ENCODE measurements at regions not wholly inside any gene's neighbourhood (a gene's known extent, or its start where the extent isn't known, plus 50 kb on each side); places are given as distances from the start of the nearest gene placed in this dataset.

DNA sequence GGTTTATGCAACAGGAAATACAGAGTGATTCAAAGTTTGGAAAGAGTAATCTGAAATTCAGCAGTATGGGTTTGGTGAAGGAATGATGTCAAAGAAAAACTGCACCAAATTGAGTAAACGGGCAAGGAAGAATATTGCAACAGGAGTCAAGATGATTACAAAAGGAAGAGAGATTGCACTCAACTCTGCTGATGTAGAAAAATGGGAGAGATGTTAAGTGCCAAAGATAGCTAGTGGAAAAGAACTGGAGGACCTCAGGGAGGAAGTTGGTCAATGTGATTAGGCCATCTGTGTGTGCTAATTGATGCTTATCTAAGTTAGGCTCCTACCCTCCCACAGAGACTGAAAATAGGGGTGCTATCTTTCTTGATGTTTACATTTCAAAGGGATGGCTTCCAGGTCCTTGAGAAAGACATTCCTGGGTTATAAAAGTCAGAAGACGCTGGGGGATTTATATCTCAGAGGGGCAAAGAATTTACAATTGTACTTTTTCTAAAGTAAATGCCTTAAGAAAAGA, 167.4 kb upstream of the FAM47A start:
- H3K27ac ChIP-seq (ENCODE audit: low read depth in 2 of 2, low read length in 1 of 2) = no peak overlapping the region
- TF ChIP-seq RXRA (IDR thresholded peaks at IDR 0.05; ENCODE audit: borderline replicate concordance, low read depth) (no peak), GABPA (IDR thresholded peaks at IDR 0.05; ENCODE audit: low read depth) (no peak), MEF2A (IDR thresholded peaks at IDR 0.05; ENCODE audit: borderline replicate concordance, low read depth) (no peak), NFIC (IDR thresholded peaks at IDR 0.05; ENCODE audit: borderline replicate concordance) (no peak), MXI1 (IDR thresholded peaks at IDR 0.05; ENCODE audit: low read depth, low read length) (no peak), REST (IDR thresholded peaks at IDR 0.05; ENCODE audit: low read depth, low read length) (no peak), FOXM1 (IDR thresholded peaks at IDR 0.05; ENCODE audit: low read depth) (no peak)
- TF ChIP-seq, protein P1, sequence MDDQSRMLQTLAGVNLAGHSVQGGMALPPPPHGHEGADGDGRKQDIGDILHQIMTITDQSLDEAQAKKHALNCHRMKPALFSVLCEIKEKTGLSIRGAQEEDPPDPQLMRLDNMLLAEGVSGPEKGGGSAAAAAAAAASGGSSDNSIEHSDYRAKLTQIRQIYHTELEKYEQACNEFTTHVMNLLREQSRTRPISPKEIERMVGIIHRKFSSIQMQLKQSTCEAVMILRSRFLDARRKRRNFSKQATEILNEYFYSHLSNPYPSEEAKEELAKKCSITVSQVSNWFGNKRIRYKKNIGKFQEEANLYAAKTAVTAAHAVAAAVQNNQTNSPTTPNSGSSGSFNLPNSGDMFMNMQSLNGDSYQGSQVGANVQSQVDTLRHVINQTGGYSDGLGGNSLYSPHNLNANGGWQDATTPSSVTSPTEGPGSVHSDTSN (IDR thresholded peaks at IDR 0.05) = no peak
- TF ChIP-seq, protein P2, sequence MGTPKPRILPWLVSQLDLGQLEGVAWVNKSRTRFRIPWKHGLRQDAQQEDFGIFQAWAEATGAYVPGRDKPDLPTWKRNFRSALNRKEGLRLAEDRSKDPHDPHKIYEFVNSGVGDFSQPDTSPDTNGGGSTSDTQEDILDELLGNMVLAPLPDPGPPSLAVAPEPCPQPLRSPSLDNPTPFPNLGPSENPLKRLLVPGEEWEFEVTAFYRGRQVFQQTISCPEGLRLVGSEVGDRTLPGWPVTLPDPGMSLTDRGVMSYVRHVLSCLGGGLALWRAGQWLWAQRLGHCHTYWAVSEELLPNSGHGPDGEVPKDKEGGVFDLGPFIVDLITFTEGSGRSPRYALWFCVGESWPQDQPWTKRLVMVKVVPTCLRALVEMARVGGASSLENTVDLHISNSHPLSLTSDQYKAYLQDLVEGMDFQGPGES (IDR thresholded peaks at IDR 0.05; ENCODE audit: low read depth, low read length) = no peak
- no peaks in the 10 kb centered on the region for H3K9me3 ChIP-seq
- H4K20me1 ChIP-seq (ENCODE audit: insufficient read depth) = no peaks in the 10 kb centered on the region
- H3K4me1 ChIP-seq (ENCODE audit: control insufficient read depth in 1 of 2, insufficient read depth in 2 of 2, low read depth in 1 of 2, low read length in 1 of 2) = no peaks in the 10 kb centered on the region
- no peak for DNase-seq
- CTCF ChIA-PET = no interaction called here
- POLR2A ChIA-PET = no interaction called here
- WGBS (ENCODE audit: low lambda C conversion rate) = 7% methylated on average over 2 of the region's 2 CpGs
- H3K36me3 ChIP-seq (replicated peaks in 1 of 2; ENCODE audit: control insufficient read depth in 1 of 2, insufficient read depth in 2 of 2, low read length in 1 of 2) = no peaks in the 10 kb centered on the region
- H3K9me2 ChIP-seq = no peaks in the 10 kb centered on the region
- no peak overlapping the region for H3K9ac ChIP-seq
- H2AFZ ChIP-seq (ENCODE audit: low read depth) = no peak overlapping the region
- no peak overlapping the region for H3K4me2 ChIP-seq
- no peaks in the 10 kb centered on the region for H3K79me2 ChIP-seq (ENCODE audit: insufficient read depth)
- no peaks in the 10 kb centered on the region for H3K27me3 ChIP-seq (ENCODE audit: insufficient read depth)
- H3F3A ChIP-seq (replicated peaks; ENCODE audit: insufficient read depth) = no peaks in the 10 kb centered on the region
- H3K4me3 ChIP-seq (ENCODE audit: low read depth in 2 of 2, low read length in 1 of 2) = no peak overlapping the region

DNA sequence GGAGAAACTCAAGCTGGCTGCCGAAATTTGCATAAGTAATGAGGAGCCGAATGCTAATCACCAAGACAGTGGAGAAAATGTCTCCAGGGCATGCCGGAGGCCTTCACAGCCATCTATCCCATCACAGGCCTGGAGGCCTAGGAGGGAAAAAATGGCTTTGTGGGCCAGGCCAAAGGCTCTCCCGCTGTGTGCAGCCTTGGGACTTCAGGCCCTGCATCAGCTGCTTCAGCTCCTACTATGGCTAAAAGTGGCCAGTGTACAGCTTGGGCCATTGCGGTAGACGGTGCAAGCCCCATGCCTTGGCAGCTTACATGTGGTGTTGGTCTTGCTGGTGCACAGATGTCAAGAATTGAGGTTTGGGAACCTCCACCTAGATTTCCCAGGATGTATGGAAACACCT, 162.6 kb upstream of the FAM47A start:
- no peaks in the 10 kb centered on the region for H3K9me2 ChIP-seq
- POLR2A ChIA-PET = no interaction called here

More for the DNA sequence above, 162.6 kb upstream of the FAM47A start:
- Histone ChIP-seq H3K36me3 (replicated peaks in 1 of 2; ENCODE audit: control insufficient read depth in 1 of 2, insufficient read depth in 2 of 2, low read length in 1 of 2) (no peaks in the 10 kb centered on the region), H3K4me3 (ENCODE audit: low read depth in 2 of 2, low read length in 1 of 2) (no peak overlapping the region), H3K9ac (no peak overlapping the region), H2AFZ (ENCODE audit: low read depth) (no peak overlapping the region), H3F3A (replicated peaks; ENCODE audit: insufficient read depth) (no peaks in the 10 kb centered on the region), H3K27ac (ENCODE audit: low read depth in 2 of 2, low read length in 1 of 2) (no peak overlapping the region), H3K79me2 (ENCODE audit: insufficient read depth) (no peaks in the 10 kb centered on the region), H3K9me3 (no peaks in the 10 kb centered on the region), H3K4me2 (no peak overlapping the region), H3K27me3 (ENCODE audit: insufficient read depth) (no peaks in the 10 kb centered on the region), H3K4me1 (ENCODE audit: control insufficient read depth in 1 of 2, insufficient read depth in 2 of 2, low read depth in 1 of 2, low read length in 1 of 2) (no peaks in the 10 kb centered on the region), H4K20me1 (ENCODE audit: insufficient read depth) (no peaks in the 10 kb centered on the region)
- DNase-seq = no peak
- CTCF ChIA-PET = no interaction called here
- 2% methylated on average over 3 of the region's 6 CpGs for WGBS (ENCODE audit: low lambda C conversion rate)
- TF ChIP-seq NFIC (IDR thresholded peaks at IDR 0.05; ENCODE audit: borderline replicate concordance) (no peak), RFX5 (IDR thresholded peaks at IDR 0.05; ENCODE audit: low read length) (no peak), EZH2phosphoT487 (IDR thresholded peaks at IDR 0.05; ENCODE audit: borderline replicate concordance, low read depth) (no peak), TCF12 (IDR thresholded peaks at IDR 0.05) (no peak), YY1 (IDR thresholded peaks at IDR 0.05; ENCODE audit: low read depth) (no peak), ELF1 (IDR thresholded peaks at IDR 0.05) (no peak), RAD21 (IDR thresholded peaks at IDR 0.05; ENCODE audit: low read length) (no peak), SIN3A (IDR thresholded peaks at IDR 0.05; ENCODE audit: borderline replicate concordance, low read depth, low read length) (no peak), TEAD4 (IDR thresholded peaks at IDR 0.05; ENCODE audit: borderline replicate concordance, insufficient read depth) (no peak), EP300 (IDR thresholded peaks at IDR 0.05; ENCODE audit: borderline replicate concordance in 1 of 2, low read depth in 1 of 2, low read length in 1 of 2) (no peak), FOSL2 (IDR thresholded peaks at IDR 0.05; ENCODE audit: borderline replicate concordance, low read depth) (no peak), USF2 (IDR thresholded peaks at IDR 0.05; ENCODE audit: borderline replicate concordance, low read depth, low read length) (no peak), RCOR1 (IDR thresholded peaks at IDR 0.05; ENCODE audit: low read length) (no peak)
- TF ChIP-seq, protein P3, sequence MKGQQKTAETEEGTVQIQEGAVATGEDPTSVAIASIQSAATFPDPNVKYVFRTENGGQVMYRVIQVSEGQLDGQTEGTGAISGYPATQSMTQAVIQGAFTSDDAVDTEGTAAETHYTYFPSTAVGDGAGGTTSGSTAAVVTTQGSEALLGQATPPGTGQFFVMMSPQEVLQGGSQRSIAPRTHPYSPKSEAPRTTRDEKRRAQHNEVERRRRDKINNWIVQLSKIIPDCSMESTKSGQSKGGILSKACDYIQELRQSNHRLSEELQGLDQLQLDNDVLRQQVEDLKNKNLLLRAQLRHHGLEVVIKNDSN (IDR thresholded peaks at IDR 0.05; ENCODE audit: borderline replicate concordance, low read depth) = no peak

Measured in SK-N-SH (cell line).